Endodermal cell (in vitro differentiated cells): ENCODE measurements at regions not wholly inside any gene's neighbourhood (a gene's known extent, or its start where the extent isn't known, plus 50 kb on each side); places are given as distances from the start of the nearest gene placed in this dataset.
A peak's percentile ranks its signal among the peaks of the same experiment; 100 is the strongest.

Experiments
- DNase-seq: peaks from one replicate; pipeline ENCODE4 v3.0.0-alpha.2; 2017
- H3K27ac ChIP-seq: 2 replicates; pipeline ENCODE4 v1.5.1; 2013; ENCODE audit warnings: mild to moderate bottlenecking, low read depth, low read length, moderate library complexity
- H3K27me3 ChIP-seq: 2 replicates; pipeline ENCODE4 v1.6.1; 2013; ENCODE audit warnings: mild to moderate bottlenecking, low read length, moderate library complexity; ENCODE audit not compliant: insufficient read depth, control insufficient read depth, poor library complexity, severe bottlenecking
- H3K36me3 ChIP-seq: 2 replicates; pipeline ENCODE4 v1.7.0; 2013; ENCODE audit warnings: mild to moderate bottlenecking, low read length, moderate library complexity; ENCODE audit not compliant: control insufficient read depth, insufficient read depth
- H3K4me1 ChIP-seq: one replicate; pipeline ENCODE4 v1.7.0; 2013; ENCODE audit warnings: low read length; ENCODE audit not compliant: control insufficient read depth, insufficient read depth
- H3K4me3 ChIP-seq: 2 replicates; pipeline ENCODE4 v1.5.1; 2013; ENCODE audit warnings: mild to moderate bottlenecking, low read length, moderate library complexity
- H3K9ac ChIP-seq: 2 replicates; pipeline ENCODE4 v1.6.1; 2013; ENCODE audit warnings: mild to moderate bottlenecking, low read length, moderate library complexity; ENCODE audit not compliant: poor library complexity, severe bottlenecking; ENCODE audit errors: extremely low read depth
- H3K9me3 ChIP-seq: 2 replicates; pipeline ENCODE4 v1.6.1; 2013; ENCODE audit warnings: mild to moderate bottlenecking, low read length, moderate library complexity; ENCODE audit not compliant: control insufficient read depth
- H3K27ac Mint-ChIP-seq: 2 replicates; pipeline ENCODE4 v1.8.0; 2020; ENCODE audit warnings: mixed read lengths
- H3K27me3 Mint-ChIP-seq: 2 replicates; pipeline ENCODE4 v1.8.0; 2021; ENCODE audit warnings: mild to moderate bottlenecking, mixed read lengths; ENCODE audit not compliant: insufficient read depth
- H3K36me3 Mint-ChIP-seq: 2 replicates; pipeline ENCODE4 v1.8.0; 2020; ENCODE audit warnings: low read depth, mixed read lengths
- H3K4me1 Mint-ChIP-seq: 2 replicates; pipeline ENCODE4 v1.8.0; 2020; ENCODE audit warnings: mixed read lengths
- H3K4me3 Mint-ChIP-seq: 2 replicates; pipeline ENCODE4 v1.8.0; 2020; ENCODE audit warnings: mild to moderate bottlenecking, moderate library complexity, mixed read lengths
- H3K9me3 Mint-ChIP-seq: 2 replicates; pipeline ENCODE4 v1.8.0; 2020; ENCODE audit warnings: mild to moderate bottlenecking, mixed read lengths
- WGBS, 2 experiments: methylation state at CpG; one replicate each; pipeline versions ENCODE4 v1.1.5 to v1.1.7; 2013; ENCODE audit warnings: missing lambda C conversion rate in 2 of 2, mixed read lengths in 1 of 2; ENCODE audit not compliant: insufficient coverage in 1 of 2, insufficient read length in 1 of 2; 5-methylcytosine and 5-hydroxymethylcytosine counted together
- TF ChIP-seq, protein P1 (sequence below): fragments of 200-600 bp; sonication (generic); conservative IDR thresholded peaks from 2 replicates; pipeline ENCODE4 v1.5.0; 2021; ENCODE audit warnings: antibody characterized with exemption, mild to moderate bottlenecking

DNA sequence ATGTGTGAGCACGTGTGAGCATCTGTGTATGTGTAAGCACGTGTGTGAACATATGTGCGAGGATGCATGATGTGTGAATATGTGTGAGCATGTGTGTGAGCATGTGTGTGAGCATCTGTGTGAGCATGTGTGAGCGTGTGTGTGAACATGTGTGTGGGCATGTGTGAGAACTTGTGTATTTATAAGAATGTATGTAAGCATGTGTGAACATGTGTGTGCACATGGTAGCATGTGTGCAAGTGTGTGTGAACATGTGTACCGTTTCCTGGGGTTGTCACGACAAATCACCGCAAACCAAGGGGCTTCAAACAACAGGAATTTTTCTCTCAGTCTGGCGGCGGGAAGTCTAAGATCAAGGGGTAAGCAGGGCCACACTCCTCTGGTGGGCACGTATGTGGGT is 238.3 kb downstream of the CTTN start:
- H3K9me3 Mint-ChIP-seq, result no peaks in the 10 kb centered on the region
- DNase-seq, result no peak
- Histone ChIP-seq H3K9me3 (no peaks in the 10 kb centered on the region), H3K4me3 (no peak overlapping the region), H3K36me3 (no peaks in the 10 kb centered on the region), H3K27ac (no peak overlapping the region), H3K4me1 (no peaks in the 10 kb centered on the region), H3K27me3 (no peaks in the 10 kb centered on the region), H3K9ac (no peak overlapping the region)
- TF ChIP-seq, protein P1, sequence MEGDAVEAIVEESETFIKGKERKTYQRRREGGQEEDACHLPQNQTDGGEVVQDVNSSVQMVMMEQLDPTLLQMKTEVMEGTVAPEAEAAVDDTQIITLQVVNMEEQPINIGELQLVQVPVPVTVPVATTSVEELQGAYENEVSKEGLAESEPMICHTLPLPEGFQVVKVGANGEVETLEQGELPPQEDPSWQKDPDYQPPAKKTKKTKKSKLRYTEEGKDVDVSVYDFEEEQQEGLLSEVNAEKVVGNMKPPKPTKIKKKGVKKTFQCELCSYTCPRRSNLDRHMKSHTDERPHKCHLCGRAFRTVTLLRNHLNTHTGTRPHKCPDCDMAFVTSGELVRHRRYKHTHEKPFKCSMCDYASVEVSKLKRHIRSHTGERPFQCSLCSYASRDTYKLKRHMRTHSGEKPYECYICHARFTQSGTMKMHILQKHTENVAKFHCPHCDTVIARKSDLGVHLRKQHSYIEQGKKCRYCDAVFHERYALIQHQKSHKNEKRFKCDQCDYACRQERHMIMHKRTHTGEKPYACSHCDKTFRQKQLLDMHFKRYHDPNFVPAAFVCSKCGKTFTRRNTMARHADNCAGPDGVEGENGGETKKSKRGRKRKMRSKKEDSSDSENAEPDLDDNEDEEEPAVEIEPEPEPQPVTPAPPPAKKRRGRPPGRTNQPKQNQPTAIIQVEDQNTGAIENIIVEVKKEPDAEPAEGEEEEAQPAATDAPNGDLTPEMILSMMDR, result no peak
- H3K27ac Mint-ChIP-seq, result no peak overlapping the region
- peaks cover 10% of the 10 kb centered on the region for H3K4me1 Mint-ChIP-seq
- no peaks in the 10 kb centered on the region for H3K36me3 Mint-ChIP-seq
- no peak overlapping the region for H3K4me3 Mint-ChIP-seq
- WGBS, 2 experiments, result 86 to 100% methylated on average over 6 to 10 of the region's 10 CpGs
- no peaks in the 10 kb centered on the region for H3K27me3 Mint-ChIP-seq

DNA sequence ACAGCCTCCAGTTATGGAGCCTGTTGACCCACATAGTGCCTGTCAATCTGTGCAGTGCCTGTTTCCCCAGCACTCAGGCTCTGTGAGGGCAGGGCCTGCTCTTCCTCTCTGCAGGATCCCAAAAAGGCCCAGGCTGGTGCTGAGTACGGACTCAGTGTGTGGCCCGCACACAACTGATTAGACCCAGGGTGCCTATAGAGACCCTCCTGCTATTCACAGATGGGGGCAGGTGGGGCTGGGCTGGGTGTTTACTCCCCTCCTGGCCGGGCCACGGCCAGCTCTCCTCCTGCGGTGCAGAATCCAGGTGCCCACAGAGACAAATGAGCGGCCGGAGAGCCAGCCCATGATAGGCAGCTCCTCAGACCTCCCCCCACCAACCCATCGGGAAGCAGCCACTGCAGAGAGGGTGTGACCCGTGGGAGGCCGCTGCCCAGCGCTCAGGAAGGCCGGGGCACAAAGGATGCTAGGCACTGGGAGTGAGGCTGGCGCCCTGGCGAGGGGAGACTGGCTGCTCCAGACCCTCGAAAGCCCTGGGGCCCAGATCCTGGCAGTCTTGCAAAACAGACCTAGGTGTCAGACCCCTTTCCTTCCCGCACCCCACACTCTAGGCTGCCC is 239.0 kb downstream of the CTTN start:
- Histone ChIP-seq H3K4me1 (no peaks in the 10 kb centered on the region), H3K9me3 (no peaks in the 10 kb centered on the region), H3K9ac (no peak overlapping the region), H3K36me3 (no peaks in the 10 kb centered on the region), H3K4me3 (no peak overlapping the region), H3K27ac (no peak overlapping the region), H3K27me3 (no peaks in the 10 kb centered on the region)
- DNase-seq, result no peak
- no peaks in the 10 kb centered on the region for H3K9me3 Mint-ChIP-seq
- WGBS, 2 experiments, result 88 to 91% methylated on average over 6 to 16 of the region's 16 CpGs
- no peaks in the 10 kb centered on the region for H3K36me3 Mint-ChIP-seq
- no peak overlapping the region for H3K27ac Mint-ChIP-seq
- H3K4me3 Mint-ChIP-seq, result no peak overlapping the region
- H3K27me3 Mint-ChIP-seq, result no peaks in the 10 kb centered on the region
- peaks cover 13% of the 10 kb centered on the region for H3K4me1 Mint-ChIP-seq
- TF ChIP-seq, protein P1, result no peak

DNA sequence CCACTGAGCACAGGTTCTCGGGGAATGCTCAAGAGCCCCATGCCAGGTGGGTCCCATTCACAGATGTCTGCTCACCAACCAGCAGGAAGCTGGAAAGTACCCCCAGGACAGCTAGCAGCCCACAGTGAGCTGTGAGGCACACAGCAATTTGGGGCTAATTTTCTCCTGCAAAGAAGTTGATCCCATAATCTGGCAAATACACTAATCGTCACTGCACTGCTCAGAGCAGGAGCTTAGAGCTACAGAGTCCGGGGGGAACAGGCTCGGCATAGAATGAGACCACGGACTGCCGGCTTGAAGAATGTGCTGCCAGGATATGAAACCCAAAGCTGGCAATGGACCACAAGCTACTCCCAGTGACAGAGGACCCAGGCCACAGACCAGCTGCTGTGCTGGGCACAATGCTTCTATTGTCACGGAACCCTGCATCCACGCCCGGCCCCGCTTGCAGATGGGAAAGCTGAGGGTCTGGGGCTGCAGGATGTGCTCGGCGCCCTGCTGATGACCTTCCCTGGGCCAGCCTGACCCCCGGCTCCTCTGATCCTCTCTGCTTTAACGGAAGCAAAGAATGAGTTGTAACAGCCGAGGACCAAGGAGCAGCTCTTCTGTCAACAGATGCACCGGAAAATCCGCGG is 239.7 kb downstream of the CTTN start:
- Mint-ChIP-seq H3K9me3 (no peaks in the 10 kb centered on the region), H3K27ac (no peak overlapping the region), H3K4me3 (no peak overlapping the region), H3K4me1 (peaks cover 13% of the 10 kb centered on the region), H3K27me3 (no peaks in the 10 kb centered on the region), H3K36me3 (no peaks in the 10 kb centered on the region)
- Histone ChIP-seq H3K4me1 (no peaks in the 10 kb centered on the region), H3K9me3 (no peaks in the 10 kb centered on the region), H3K36me3 (no peaks in the 10 kb centered on the region), H3K27me3 (no peaks in the 10 kb centered on the region), H3K4me3 (no peak overlapping the region), H3K9ac (no peak overlapping the region), H3K27ac (peak overlapping the region; percentile 6)
- no peak for DNase-seq
- TF ChIP-seq, protein P1, result no peak
- 74 to 90% methylated on average over 14 to 18 of the region's 18 CpGs for WGBS, 2 experiments
